Colonic mucosa (tissue), 4 donors: ENCODE measurements at regions not wholly inside any gene's neighbourhood (a gene's known extent, or its start where the extent isn't known, plus 50 kb on each side); places are given as distances from the start of the nearest gene placed in this dataset.
"Not testable (repeated sequence)": the region's sequence is repeated elsewhere in the genome, so short reads cannot be mapped to it uniquely, and the experiment has no call there.

Experiments
- DNase-seq: peaks from one replicate; pipeline ENCODE4 v3.0.0-alpha.2; 2020
- H3K27ac ChIP-seq: fragments of 200-600 bp; one replicate; pipeline ENCODE4 v1.8.0; 2021
- H3K27me3 ChIP-seq: fragments of 200-600 bp; one replicate; pipeline ENCODE4 v1.8.0; 2021
- H3K36me3 ChIP-seq: fragments of 200-600 bp; one replicate; pipeline ENCODE4 v1.8.0; 2021
- H3K4me1 ChIP-seq: fragments of 200-600 bp; one replicate; pipeline ENCODE4 v1.8.0; 2021; ENCODE audit warnings: mild to moderate bottlenecking
- H3K4me3 ChIP-seq: fragments of 200-600 bp; one replicate; pipeline ENCODE4 v1.8.0; 2021
- H3K9ac ChIP-seq, 2 donors: one replicate each; pipeline ENCODE4 v1.7.0; 2013; ENCODE audit warnings: control low read depth in 2 of 2, low read depth in 2 of 2, low read length in 2 of 2
- H3K9me3 ChIP-seq: fragments of 200-600 bp; one replicate; pipeline ENCODE4 v1.8.0; 2021
- CTCF ChIP-seq: fragments of 200-600 bp; IDR thresholded peaks from one replicate; pipeline ENCODE4 v1.8.0; 2022; ENCODE audit warnings: antibody characterized with exemption, mild to moderate bottlenecking
- intact Hi-C: fragments of 100-400 bp; cut with DNase I; formaldehyde crosslinking; loops from one replicate; pipeline ENCODE4 v1.14.1; 2022
- donor health status: healthy.
- donor health status: DM: no; HTN: no; CAD: no.
- donor health status: DM: no; HTN: no; CAD: no.

- TF ChIP-seq CTCF: no peak
- intact Hi-C loops: no loop called here
- H3K4me1 ChIP-seq: no peaks in the 10 kb centered on the region
- no peak for DNase-seq
- no peaks in the 10 kb centered on the region for H3K36me3 ChIP-seq
- H3K9me3 ChIP-seq: no peaks in the 10 kb centered on the region
- no peak overlapping the region for H3K4me3 ChIP-seq
- H3K27me3 ChIP-seq: no peaks in the 10 kb centered on the region
- H3K9ac ChIP-seq: no peak overlapping the region
- no peak overlapping the region for H3K27ac ChIP-seq
These were observed 169.2 kb upstream of the IL15 start for GRCh38 chr4:141467225-141467624.

- no peaks in the 10 kb centered on the region for H3K36me3 ChIP-seq
- no peak for DNase-seq
- H3K4me3 ChIP-seq: no peak overlapping the region
- no peaks in the 10 kb centered on the region for H3K4me1 ChIP-seq
- H3K27me3 ChIP-seq: no peaks in the 10 kb centered on the region
- intact Hi-C loops: no loop called here
- no peaks in the 10 kb centered on the region for H3K9me3 ChIP-seq
- H3K27ac ChIP-seq: no peak overlapping the region
- H3K9ac ChIP-seq: no peak overlapping the region
- TF ChIP-seq CTCF: no peak
These were observed 167.0 kb upstream of the IL15 start for GRCh38 chr4:141469392-141469791.

- H3K27ac ChIP-seq: no peak overlapping the region
- H3K9ac ChIP-seq: no peak overlapping the region
- H3K4me3 ChIP-seq: no peak overlapping the region
- intact Hi-C loops: no loop called here
- no peaks in the 10 kb centered on the region for H3K4me1 ChIP-seq
- no peak for DNase-seq
- TF ChIP-seq CTCF: no peak
- no peaks in the 10 kb centered on the region for H3K27me3 ChIP-seq
- no peaks in the 10 kb centered on the region for H3K36me3 ChIP-seq
- H3K9me3 ChIP-seq: peaks cover 3% of the 10 kb centered on the region
These were observed 163.3 kb upstream of the IL15 start for GRCh38 chr4:141473026-141473540.

GRCh38 chr4:141473952-141474351 is 162.4 kb upstream of the IL15 start:
- H3K9me3 ChIP-seq: peaks cover 3% of the 10 kb centered on the region
- no peak overlapping the region for H3K27ac ChIP-seq
- DNase-seq: no peak
- no peaks in the 10 kb centered on the region for H3K4me1 ChIP-seq
- no peak overlapping the region for H3K4me3 ChIP-seq
- H3K27me3 ChIP-seq: no peaks in the 10 kb centered on the region
- intact Hi-C loops: no loop called here
- no peaks in the 10 kb centered on the region for H3K36me3 ChIP-seq
- no peak for TF ChIP-seq CTCF
- no peak overlapping the region for H3K9ac ChIP-seq

- Histone ChIP-seq H3K4me1 (no peaks in the 10 kb centered on the region), H3K4me3 (no peak overlapping the region), H3K27ac (no peak overlapping the region), H3K36me3 (no peaks in the 10 kb centered on the region), H3K9ac (no peak overlapping the region), H3K27me3 (no peaks in the 10 kb centered on the region), H3K9me3 (peaks cover 3% of the 10 kb centered on the region)
- TF ChIP-seq CTCF: no peak
- intact Hi-C loops: no loop called here
- DNase-seq: no peak
These were observed 155.4 kb upstream of the IL15 start for GRCh38 chr4:141480950-141481349.

- H3K9ac ChIP-seq, H3K27ac ChIP-seq, H3K9me3 ChIP-seq, intact Hi-C loops, H3K27me3 ChIP-seq, H3K4me1 ChIP-seq, H3K4me3 ChIP-seq, DNase-seq, H3K36me3 ChIP-seq: not testable (repeated sequence)
These were observed 152.1 kb upstream of the IL15 start for GRCh38 chr4:141484298-141484697.
